NCI-H82 treated with DMSO at 0.1 percent for 48 hours (cell line): ENCODE measurements at regions not wholly inside any gene's neighbourhood (a gene's known extent, or its start where the extent isn't known, plus 50 kb on each side); places are given as distances from the start of the nearest gene placed in this dataset.
"Not testable (repeated sequence)": the region's sequence is repeated elsewhere in the genome, so short reads cannot be mapped to it uniquely, and the experiment has no call there.

Experiments
- DNase-seq: peaks from one replicate; lab custom pipeline; 2025; ENCODE audit not compliant: unreplicated experiment; lab: John Stamatoyannopoulos, UW

DNA sequence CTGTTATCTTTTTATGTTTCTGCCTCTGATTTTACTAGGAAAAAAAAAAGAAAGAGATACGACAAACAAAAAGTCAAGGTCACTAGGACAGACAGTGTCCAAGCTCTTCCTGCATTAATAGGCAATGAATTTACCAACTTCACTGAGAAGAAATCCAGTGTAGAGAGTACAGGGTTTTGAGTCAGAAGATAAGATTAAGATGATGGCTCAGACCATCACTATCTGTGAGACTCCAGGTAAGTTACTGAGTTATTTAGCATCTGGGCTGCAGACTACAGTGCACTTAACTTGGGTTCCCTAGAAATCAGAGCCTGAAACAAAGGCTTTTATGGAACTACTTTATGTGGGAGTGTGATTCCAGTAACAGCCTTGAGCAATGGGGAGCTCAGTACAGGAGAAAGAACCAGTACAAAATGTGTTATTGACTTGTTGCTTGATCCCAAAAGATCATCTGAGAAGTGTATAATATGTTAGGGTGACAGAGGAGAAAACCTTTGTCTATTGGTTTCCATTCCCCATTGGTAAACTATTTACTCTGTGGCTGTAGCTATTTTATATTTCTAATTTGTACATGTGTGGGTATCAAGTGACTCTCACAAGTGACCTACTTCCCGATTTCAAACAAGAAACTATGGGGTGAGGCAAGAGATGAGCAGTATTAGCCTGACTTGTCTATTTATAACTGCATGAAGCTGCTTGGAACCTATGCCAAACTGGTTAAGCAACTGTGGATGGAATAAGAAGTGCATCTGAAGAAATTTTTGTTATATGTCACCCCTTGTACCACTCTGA, 395.8 kb downstream of the RAB38 start:
- DNase-seq: no peak

DNA sequence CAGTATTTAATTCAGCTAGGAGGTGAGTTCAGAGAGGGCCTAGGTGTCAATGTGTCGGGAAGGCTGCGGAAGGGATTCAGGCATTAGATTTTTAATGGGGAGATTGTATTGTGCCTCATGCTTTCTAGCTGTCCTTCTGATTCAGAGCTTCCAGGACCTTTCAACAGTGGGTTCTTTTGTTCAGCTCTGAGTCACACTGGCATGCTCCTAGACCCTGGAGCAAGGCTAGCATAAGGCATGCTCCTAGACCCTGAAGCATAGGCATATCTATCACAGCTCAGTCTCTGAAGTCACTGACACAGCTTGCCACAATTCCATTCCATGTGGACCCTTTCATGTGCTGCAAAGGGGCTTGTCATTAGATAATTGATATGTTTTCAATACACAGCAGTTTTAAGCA, 396.9 kb downstream of the RAB38 start:
- no peak for DNase-seq

DNA sequence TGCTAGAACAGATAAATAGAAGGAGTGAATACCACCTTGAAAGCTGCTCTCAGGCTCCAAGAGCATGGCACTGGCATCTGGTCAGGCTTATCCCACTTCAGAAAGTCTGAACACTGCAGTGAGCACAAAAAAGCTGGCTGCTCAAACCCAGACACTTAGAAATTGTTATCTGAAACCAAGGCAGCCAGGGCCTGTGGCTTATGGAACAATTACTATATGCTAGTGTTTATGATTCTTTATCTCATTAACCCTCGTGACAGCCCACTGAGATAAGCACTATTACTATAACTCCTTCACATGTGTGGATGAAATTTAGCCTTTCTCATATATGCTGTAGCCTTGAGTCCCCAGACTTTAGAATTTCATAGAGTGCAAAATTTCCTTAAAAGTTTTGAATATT, 400.2 kb downstream of the RAB38 start:
- DNase-seq: no peak

DNA sequence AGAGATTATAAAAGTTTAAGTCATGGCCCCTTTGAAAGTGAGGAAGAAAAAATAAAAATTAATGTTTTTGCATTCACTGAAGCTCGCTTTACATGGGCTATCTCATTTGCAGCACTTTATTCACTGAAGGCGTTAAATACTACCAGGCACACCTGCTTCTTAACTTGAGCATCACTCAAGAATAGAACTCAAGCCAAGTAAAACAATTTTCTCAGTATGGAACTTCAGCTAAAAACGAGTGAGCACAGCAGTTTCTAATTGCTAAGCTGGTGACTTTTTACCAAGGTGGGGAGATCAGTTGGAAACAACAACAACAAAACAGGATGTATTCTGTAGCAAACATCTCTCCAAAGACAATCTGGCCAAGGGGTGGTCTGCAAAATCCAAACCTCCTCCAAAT, 405.6 kb downstream of the RAB38 start:
- DNase-seq: no peak

DNA sequence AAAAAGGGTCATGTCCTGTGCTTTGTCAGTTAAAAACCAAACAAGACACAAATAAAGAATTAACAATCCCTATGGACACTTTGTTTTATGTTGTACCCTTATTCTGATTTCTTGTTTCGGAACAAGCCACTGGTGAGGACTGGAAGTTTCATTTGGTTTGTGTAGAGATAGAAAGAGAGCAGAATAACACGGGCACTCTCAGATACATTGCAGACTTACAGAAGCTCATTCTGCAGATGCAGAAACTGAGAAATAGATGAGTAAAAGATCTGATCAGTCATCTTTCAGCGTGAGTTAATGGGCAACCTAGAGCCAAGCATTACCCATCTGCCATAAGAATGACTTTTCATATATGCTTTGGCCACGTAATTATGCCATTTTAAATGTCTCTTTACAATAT, 407.6 kb downstream of the RAB38 start:
- DNase-seq: no peak

DNA sequence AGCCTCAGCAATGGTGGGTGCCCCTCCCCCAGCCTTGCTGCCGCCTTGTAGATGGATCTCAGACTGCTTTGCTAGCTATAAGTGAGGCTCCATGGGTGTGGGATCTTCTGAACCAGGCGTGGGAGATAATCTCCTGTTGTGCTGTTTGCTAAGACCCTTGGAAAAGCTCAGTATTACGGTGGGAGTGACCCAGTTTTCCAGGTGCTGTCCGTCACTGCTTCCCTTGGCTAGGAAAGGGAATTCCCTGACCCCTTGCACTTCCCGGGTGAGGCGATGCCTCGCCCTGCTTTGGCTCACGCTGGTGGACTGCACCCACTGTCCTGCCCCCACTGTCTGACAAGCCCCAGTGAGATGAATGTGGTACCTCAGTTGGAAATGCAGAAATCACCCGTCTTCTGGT, 411.2 kb downstream of the RAB38 start:
- not testable (repeated sequence) for DNase-seq

DNA sequence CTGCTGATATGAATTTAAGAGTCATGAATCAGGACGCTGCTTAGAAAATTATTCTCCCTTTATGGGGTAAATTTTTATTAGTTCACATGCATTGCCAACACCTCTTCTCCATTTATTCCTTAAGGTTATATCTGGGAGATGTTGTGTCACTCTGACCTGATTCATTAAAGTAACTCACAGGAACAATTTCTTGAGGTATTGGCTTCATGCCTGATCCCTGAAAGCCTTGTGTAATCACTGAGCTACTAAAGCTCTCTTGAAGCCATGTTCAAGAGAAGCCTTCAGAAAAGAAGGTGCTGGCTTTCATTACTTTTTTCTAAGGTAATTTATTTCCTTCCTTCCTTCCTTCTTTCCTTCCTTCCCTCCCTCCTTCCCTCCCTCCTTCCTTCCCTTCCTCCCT, 420.6 kb downstream of the RAB38 start:
- no peak for DNase-seq

DNA sequence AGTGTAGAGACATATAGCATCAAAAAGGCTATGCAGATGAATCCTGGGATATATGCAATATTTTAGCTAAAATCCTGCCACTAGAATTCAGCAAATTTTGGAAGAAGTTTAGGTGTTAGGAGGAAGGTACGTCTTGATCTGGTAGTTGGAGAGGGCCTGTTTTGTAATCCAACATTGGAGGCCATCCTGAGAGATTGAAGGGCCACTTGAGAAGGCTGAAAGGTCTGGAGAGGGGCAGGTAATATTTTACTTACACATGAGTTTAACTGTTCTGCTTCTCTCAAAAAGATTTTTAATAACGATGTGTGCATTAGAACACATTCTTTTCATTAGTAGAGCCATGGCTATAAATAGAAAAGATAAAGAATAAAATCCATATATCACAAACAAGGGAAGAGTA, 422.1 kb downstream of the RAB38 start:
- no peak for DNase-seq

DNA sequence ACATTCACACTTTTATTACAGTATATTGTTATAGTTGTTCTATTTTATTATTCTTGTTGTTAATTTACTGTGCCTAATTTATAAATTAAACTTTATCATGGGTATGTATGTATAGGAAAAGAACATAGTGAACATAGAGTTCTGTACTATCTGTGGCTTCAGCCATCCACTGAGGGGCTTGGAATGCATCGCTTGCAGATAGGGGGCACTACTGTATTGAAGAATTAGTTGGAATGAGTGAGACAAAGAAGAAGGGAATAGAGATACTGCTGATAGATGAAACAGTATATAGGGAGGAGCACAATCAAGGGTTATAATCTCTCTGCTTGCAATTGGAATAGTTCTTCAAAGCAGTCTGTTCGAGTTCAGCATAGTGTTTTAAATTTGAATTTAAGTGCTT, 432.2 kb downstream of the RAB38 start:
- no peak for DNase-seq

DNA sequence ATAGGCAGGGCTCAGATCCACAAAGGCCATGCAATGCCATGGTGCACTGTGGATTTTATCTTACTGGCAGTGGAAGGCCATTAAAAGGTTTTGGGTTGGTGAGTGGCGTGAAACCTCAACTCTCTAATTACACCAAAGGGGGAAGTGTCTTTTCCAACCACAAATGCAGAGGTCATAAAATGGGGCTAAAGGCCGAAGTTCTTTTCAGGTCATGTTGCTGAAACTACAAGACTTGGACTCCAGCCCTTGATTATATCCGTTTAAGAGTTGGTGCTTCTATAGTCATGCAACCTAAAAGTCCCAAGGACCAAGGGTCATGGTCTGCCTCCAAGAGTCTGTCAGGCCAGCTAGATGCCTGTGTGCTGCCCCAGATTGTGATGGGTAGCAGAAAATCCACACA, 434.3 kb downstream of the RAB38 start:
- no peak for DNase-seq

DNA sequence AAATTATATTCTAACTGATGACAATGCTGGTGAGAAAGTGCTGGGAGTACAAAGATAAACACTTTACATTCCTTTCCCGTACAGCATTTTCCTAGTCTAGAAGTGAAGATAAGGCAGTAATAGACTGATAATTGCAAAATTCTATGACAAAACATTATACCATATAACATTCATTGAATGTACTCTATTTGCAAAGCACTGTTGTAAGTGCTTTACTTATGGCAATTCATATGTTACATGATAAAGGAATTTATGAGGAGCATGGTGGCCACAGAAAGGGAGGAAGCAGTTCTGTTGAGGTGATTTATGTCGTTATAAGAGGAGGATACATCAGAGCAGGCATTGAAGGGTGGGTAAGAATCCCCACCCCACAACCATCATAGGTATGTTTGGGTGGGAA, 434.8 kb downstream of the RAB38 start:
- DNase-seq: no peak

DNA sequence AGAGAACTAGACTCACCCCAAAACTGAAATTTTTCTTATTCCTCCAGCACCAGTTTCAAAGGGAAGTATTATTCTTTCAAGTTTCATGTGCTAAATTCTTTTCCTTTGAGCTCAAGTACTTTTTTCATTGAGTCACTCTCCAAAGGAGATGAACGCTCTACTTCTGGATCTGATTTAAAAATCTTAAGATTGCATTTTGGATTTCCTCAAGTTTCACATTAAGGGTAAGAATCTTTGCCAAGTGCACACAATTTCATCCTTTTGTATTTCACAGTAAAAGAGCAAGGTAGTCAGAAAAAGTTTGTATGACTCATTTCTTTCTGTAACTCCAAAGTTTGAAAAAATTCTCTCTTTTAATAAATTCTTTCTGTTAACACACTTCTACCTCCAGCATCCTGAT, 435.5 kb downstream of the RAB38 start:
- DNase-seq: no peak

DNA sequence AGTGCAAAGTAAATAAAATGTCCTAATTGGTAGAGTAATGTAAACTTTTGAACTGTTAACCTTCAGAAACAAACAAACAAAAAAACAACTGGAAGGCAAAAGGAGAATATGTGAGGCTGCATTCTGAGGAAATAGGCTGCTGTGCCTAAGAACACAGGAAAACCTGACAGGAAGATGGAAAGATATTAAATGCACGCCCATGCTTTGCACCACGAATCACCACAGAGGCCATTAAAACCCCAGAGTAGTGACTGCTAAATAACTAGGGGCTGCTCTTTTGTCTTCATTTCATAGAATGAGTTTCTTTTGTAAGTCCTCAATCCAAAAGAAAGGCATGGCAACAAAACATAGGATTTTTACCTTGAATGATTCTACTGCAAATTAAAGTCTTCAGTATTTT, 436.0 kb downstream of the RAB38 start:
- no peak for DNase-seq

DNA sequence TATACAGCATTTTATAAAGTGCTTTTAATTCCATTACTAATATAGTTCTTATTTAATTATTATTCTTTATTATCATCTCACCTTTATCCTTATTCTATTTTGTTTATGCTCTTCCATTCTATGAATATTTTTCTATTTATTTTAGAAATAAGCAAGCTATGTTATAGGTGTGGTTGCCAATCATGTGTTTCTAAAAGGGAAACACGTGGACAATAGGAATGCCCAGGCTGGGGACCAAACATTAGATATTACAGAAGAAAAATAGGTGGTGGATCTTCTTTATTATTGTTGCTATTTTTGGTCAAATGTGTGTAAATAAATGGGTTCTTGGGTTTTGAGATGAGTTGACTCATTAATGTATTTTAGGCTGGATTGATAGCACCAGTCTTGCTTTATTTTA, 438.3 kb downstream of the RAB38 start:
- no peak for DNase-seq

DNA sequence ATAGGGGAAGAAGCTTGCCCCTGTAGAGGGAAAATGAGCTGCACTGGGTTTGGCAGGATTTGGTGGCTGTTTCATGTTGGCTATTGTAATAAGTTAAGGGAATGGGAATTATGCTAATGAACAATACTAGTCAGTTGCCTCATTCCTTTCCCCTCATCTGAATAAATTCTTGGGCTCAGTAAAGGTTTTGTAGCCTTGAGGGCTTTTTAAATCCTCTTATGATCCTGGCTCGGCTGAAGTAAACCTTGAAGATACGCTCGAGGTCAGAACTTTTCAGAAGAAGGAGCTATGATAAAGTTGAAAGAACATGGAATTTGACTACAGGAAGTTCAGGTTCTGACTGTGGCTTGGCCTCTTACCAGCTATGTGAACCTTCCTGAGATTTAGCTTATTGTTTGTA, 448.7 kb downstream of the RAB38 start:
- DNase-seq: no peak

DNA sequence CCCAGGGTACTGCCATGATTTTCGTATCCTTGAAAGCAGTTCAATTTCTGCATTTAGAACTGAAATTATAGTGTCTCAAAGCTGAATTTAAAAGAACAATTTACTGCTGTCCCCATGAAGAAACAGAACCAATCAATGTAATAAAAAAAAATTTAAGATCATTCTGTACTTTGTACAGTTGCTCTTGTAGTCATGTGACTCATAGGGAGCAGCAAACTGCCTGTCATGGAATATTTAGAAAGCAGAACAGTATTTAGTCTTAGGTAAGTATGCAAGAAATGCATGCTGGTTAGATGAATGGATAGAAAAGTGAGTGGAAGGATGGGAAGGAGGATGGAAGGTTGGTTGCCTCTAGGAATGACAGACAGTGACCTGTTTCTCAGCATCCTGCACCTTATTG, 450.9 kb downstream of the RAB38 start:
- DNase-seq: no peak

DNA sequence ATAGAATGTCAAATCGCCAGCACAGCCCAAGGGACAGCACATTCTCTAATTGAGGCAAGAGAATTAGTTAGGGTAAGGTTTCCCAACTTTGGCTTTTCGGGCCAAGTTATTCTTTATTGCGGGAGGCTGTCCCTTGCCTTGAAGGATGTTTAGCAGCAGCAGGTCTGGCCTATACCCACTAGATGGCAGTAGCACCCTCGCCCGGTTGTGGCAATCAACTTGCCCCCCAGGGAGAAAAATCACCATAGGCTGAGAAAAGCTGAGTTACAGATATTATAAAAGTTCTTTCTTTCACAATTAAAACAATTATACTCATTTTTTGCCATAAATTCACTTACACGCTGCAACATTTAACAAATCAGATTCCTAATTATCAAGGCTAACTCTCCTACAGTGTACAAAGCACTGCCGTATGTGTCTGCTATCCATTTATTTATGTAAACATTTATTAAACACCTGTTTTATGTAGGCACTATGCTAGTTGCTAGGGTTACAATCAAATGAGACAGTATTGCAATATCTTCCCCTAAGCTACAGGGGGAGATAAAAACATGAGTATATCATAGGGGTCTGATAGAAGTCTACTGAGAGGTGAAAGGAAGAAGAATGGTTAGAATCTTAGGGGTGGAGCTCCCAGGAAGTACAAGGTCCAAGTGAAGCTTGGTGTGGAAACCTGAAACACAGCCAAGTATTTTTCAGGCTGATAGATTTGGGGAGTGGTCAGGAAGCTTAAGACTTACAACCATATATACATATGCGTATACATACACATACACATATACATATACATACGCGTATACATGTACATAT, 452.3 kb downstream of the RAB38 start:
- no peak for DNase-seq

DNA sequence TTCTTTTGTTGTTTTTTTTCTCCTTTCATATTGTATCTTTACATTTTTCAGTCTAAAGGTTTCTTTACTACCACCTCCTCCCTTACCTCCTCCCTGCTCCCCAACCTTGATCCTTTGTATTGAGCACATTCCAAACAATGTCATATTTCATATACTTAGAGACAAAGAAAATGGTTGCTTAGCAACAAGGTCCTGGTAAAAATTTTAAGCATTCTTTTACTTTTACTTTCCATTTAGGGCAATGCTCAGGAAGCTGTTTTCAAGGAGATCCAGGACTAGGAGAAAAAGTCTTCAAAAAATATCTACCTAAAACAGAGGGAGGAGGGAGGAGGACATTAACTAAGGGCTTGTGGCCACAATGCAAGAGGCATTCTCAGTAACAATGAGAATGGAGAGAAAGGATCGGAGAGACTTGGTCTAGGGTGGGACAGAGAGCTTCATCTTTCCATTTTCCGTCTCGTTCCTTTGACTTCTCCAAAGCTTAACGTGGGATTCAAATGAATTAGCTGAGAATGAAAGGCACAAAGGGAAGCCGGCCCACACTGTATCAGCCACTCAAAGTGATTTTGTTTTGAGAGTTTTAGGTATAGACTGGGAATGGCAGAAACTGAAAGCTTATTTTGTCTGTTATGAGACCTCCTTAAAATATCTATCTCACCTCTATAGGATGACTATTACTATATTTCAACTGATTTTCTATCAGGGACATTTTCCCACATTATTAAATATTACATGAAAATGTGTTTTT, 455.7 kb downstream of the RAB38 start:
- no peak for DNase-seq

DNA sequence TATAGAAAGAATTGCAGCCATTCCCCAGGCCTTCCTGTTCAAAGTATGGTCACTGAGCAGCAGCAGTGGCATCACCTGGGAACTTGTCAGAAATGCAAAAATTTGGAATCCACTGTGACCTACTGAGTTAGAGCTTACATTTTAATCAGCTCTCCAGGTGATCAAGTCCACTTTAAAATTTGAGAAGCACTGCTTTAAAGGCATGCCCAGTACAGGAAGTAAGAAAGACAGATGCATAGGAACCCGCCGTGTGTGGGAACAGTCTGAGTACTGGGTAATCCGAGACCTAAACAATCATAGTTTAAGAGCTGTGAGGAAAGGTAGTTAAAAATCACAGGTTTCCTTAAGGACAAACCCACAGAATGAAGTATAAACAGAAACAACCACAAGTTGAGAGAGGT, 462.4 kb downstream of the RAB38 start:
- DNase-seq: no peak

DNA sequence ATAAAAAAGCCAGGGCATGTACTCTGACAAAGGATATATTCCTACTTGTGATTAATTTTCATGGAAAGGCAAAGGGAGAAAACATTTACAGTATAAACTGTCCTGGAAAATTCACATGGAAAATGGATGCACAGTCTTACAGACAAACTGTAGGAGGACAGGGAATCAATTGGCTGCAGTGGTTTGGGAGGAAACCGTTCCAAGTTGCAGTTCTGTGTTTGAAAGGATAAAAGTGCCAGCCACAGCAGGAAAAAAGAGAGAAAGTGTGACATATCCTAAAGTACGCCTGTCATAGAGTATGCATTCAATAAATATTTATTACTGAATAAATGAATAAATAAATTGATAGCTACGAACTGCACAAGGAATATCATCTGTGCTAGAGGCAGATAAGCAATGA, 462.9 kb downstream of the RAB38 start:
- no peak for DNase-seq

DNA sequence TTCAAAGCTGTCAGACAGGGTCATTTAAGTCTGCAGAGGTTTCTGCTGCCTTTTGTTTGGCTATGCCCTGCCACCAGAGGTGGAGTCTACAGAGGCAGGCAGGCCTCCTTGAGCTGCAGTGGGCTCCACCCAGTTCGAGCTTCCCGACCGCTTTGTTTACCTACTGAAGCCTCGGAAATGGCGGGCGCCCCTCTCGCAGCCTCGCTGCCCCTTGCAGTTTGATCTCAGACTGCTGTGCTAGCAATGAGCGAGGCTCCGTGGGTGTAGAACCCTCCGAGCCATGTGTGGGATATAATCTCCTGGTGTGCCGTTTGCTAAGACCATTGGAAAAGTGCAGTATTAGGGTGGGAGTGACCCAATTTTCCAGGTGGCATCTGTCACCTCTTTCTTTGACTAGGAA, 471.7 kb downstream of the RAB38 start:
- DNase-seq: not testable (repeated sequence)

DNA sequence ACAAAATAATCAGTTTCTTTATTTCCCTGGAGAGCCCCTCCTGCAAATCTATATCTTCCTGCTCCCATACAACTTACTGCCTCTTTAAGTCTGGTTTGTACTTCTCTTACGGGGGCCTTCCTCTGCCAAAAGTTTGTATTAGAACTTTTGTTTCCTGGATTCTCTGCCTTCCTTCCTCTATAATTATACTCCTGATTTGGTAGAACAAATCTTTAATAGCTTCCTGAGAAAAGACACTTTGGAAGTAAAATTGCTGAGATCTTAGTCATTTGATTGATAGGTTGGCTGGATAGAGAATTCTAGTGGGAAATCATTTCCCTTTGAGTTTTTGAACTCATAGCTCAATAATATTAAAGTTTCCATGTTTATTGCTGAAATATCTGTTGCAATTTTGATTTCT, 499.2 kb downstream of the RAB38 start:
- no peak for DNase-seq
